ENCODE measurements at regions not wholly inside any gene's neighbourhood (a gene's known extent, or its start where the extent isn't known, plus 50 kb on each side); places are given as distances from the start of the nearest gene placed in this dataset.
A peak's percentile ranks its signal among the peaks of the same experiment; 100 is the strongest.

DNA sequence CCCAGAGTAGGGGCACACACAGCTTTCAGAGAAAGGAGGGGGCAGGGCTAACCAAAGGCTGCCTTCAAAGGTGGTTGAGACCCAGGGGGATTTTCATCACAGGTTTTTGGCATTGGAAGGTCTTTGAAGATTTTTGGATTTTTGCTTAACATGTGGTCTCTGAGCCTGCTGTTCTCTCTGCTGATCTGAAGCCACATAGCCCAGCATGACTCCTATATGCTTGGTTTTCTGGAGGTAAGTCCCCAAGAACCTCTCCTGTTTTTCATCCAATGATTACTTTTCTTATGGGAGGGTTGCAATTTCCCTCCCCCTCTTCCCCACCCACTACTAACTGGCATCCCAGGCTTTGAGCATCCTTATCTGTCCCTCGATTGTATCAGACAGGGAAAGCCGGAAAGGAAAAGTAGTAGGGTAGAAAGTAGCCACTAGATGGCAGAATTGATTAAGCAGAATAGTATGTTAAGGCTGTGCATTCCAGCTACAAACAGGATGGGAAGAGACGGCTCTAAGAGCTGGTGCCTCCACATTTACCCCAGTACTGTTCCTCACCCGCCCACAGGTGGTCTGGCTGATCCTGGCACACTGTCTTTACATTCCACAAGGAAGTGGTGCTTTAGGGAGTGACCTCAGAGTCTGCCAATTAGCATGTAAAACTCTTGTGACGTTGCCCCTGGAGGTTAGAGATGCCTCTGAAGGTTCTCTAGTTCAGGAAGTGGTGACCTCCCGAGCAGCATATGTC, 218.9 kb upstream of the EDNRB start:
- Histone ChIP-seq H3K9me2 (replicated peaks; ENCODE audit: insufficient read depth) (no peaks in the 10 kb centered on the region), H3K4me3 (no peak overlapping the region)

DNA sequence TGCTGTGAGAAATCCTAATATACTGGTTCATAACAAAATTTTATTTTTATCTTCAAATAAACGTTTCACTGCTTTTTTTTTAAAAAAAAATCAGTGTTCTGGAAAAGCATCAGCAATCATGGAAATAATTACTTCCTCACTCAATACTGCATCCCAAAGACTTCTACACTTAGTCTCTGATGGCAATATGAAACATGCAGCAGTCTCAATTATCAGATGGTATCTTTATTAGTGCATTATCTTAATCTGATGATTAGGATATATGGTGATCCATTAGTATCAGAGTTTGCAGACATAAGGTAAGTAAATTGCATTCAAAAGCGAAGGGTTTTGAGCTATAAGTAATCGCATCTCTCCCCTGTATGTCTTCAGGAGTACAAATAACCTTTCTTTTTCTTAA, 218.3 kb upstream of the EDNRB start:
- Histone ChIP-seq H3K27ac (no peak overlapping the region), H4K20me1 (ENCODE audit: insufficient read depth, poor library complexity, severe bottlenecking) (no peaks in the 10 kb centered on the region), H3K4me3 (no peak overlapping the region), H3K36me3 (replicated peaks; ENCODE audit: insufficient read depth, low read depth) (no peaks in the 10 kb centered on the region), H3K4me2 (no peak overlapping the region), H3K27me3 (no peaks in the 10 kb centered on the region), H3K79me2 (no peaks in the 10 kb centered on the region), H3K9me3 (ENCODE audit: low read depth) (no peaks in the 10 kb centered on the region), H3K4me1 (ENCODE audit: insufficient read depth) (no peaks in the 10 kb centered on the region), H2AFZ (no peak overlapping the region), H3K9me2 (replicated peaks; ENCODE audit: insufficient read depth) (no peaks in the 10 kb centered on the region)
- DNase-seq (ENCODE audit: low spot score) = no peak
- TF ChIP-seq EZH2 (IDR thresholded peaks at IDR 0.05; ENCODE audit: borderline replicate concordance) (no peak), EZH2phosphoT487 (IDR thresholded peaks at IDR 0.05; ENCODE audit: low read depth, severe bottlenecking, unreplicated experiment) (no peak)
- TF ChIP-seq, protein P1, sequence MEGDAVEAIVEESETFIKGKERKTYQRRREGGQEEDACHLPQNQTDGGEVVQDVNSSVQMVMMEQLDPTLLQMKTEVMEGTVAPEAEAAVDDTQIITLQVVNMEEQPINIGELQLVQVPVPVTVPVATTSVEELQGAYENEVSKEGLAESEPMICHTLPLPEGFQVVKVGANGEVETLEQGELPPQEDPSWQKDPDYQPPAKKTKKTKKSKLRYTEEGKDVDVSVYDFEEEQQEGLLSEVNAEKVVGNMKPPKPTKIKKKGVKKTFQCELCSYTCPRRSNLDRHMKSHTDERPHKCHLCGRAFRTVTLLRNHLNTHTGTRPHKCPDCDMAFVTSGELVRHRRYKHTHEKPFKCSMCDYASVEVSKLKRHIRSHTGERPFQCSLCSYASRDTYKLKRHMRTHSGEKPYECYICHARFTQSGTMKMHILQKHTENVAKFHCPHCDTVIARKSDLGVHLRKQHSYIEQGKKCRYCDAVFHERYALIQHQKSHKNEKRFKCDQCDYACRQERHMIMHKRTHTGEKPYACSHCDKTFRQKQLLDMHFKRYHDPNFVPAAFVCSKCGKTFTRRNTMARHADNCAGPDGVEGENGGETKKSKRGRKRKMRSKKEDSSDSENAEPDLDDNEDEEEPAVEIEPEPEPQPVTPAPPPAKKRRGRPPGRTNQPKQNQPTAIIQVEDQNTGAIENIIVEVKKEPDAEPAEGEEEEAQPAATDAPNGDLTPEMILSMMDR (IDR thresholded peaks at IDR 0.05; ENCODE audit: poor library complexity) = no peak
- WGBS (ENCODE audit: low lambda C conversion rate, missing lambda C conversion rate) = 47% methylated on average over 3 of the region's 3 CpGs

More for the DNA sequence above, 218.9 kb upstream of the EDNRB start:
- H4K20me1 ChIP-seq (ENCODE audit: insufficient read depth, poor library complexity, severe bottlenecking) = no peaks in the 10 kb centered on the region
- no peaks in the 10 kb centered on the region for H3K9me3 ChIP-seq (ENCODE audit: low read depth)
- H2AFZ ChIP-seq = no peak overlapping the region
- no peaks in the 10 kb centered on the region for H3K4me1 ChIP-seq (ENCODE audit: insufficient read depth)
- DNase-seq (ENCODE audit: low spot score) = peak; percentile 82
- no peak overlapping the region for H3K4me2 ChIP-seq
- H3K27ac ChIP-seq = no peak overlapping the region
- 12% methylated on average over 6 of the region's 6 CpGs for WGBS (ENCODE audit: low lambda C conversion rate, missing lambda C conversion rate)
- TF ChIP-seq, protein P1 (IDR thresholded peaks at IDR 0.05; ENCODE audit: poor library complexity) = peak; percentile 78
- TF ChIP-seq EZH2phosphoT487 (IDR thresholded peaks at IDR 0.05; ENCODE audit: low read depth, severe bottlenecking, unreplicated experiment) = no peak
- no peak for TF ChIP-seq EZH2 (IDR thresholded peaks at IDR 0.05; ENCODE audit: borderline replicate concordance)
- no peaks in the 10 kb centered on the region for H3K27me3 ChIP-seq
- no peaks in the 10 kb centered on the region for H3K36me3 ChIP-seq (replicated peaks; ENCODE audit: insufficient read depth, low read depth)
- H3K79me2 ChIP-seq = no peaks in the 10 kb centered on the region

DNA sequence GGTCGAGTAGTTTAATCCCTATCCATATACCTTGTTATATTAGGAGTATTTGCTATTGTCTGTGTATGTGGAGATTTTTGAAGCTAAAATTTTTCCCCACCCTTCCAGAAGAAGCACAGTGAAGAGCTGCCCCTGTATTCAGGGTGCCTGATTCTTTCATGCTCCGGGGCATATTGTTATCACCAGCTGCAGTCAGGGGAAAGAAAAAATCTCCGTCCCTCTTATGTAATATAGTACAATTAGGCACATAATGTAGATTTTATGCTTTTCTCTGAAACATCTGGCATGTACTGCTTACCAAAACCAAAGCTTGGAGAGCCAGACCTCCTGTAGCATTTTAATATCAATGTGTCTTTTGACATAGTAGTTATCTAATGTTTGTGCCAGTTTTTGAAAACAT, 214.9 kb upstream of the EDNRB start:
- H2AFZ ChIP-seq = no peak overlapping the region
- DNase-seq (ENCODE audit: low spot score) = no peak
- no peaks in the 10 kb centered on the region for H3K27me3 ChIP-seq
- no peaks in the 10 kb centered on the region for H3K79me2 ChIP-seq
- H3K9me3 ChIP-seq (ENCODE audit: low read depth) = no peaks in the 10 kb centered on the region
- H4K20me1 ChIP-seq (ENCODE audit: insufficient read depth, poor library complexity, severe bottlenecking) = no peaks in the 10 kb centered on the region
- 73% methylated on average over 3 of the region's 3 CpGs for WGBS (ENCODE audit: low lambda C conversion rate, missing lambda C conversion rate)
- TF ChIP-seq, protein P1 (IDR thresholded peaks at IDR 0.05; ENCODE audit: poor library complexity) = no peak
- no peak for TF ChIP-seq EZH2phosphoT487 (IDR thresholded peaks at IDR 0.05; ENCODE audit: low read depth, severe bottlenecking, unreplicated experiment)
- no peak for TF ChIP-seq EZH2 (IDR thresholded peaks at IDR 0.05; ENCODE audit: borderline replicate concordance)
- H3K9me2 ChIP-seq (replicated peaks; ENCODE audit: insufficient read depth) = no peaks in the 10 kb centered on the region
- H3K4me1 ChIP-seq (ENCODE audit: insufficient read depth) = no peaks in the 10 kb centered on the region
- no peaks in the 10 kb centered on the region for H3K36me3 ChIP-seq (replicated peaks; ENCODE audit: insufficient read depth, low read depth)
- H3K27ac ChIP-seq = no peak overlapping the region
- H3K4me2 ChIP-seq = no peak overlapping the region
- no peak overlapping the region for H3K4me3 ChIP-seq

All from hepatocyte (in vitro differentiated cells).